H1 (cell line): ENCODE measurements at regions not wholly inside any gene's neighbourhood (a gene's known extent, or its start where the extent isn't known, plus 50 kb on each side); places are given as distances from the start of the nearest gene placed in this dataset.

Source experiments
- CTCF ChIA-PET: fragments of 300-600 bp; sonication (Branson Sonifier 250); formaldehyde crosslinking; loops from one replicate; lab custom pipeline; 2021; ENCODE audit not compliant: partially characterized antibody; lab: Charles Lee
- POLR2A ChIA-PET: fragments of 300-600 bp; sonication (Branson Sonifier 250); formaldehyde crosslinking; loops from one replicate; lab custom pipeline; 2021; ENCODE audit warnings: inconsistent platforms; ENCODE audit not compliant: partially characterized antibody; lab: Charles Lee
- DNase-seq, 2 experiments: peaks; one replicate each; pipeline versions ENCODE4 v3.0.0 to v3.0.0-alpha.2; 2010 to 2022; ENCODE audit warnings: low spot score in 2 of 2, low read depth in 1 of 2, mixed read lengths in 1 of 2
- FAIRE-seq: peaks from 2 replicates; lab custom pipeline; 2011; peaks lifted over from hg19 to GRCh38; lab: Jason Lieb, UNC
- H2AFZ ChIP-seq: 2 replicates; pipeline ENCODE4 v1.8.1; 2012; ENCODE audit warnings: low read length, inconsistent platforms
- H2AK5ac ChIP-seq: 2 replicates; pipeline ENCODE4 v1.6.1; 2013; ENCODE audit warnings: low read depth, low read length
- H2BK120ac ChIP-seq: replicated peaks from 2 replicates; pipeline ENCODE3; 2013; ENCODE audit warnings: low read depth, low read length, inconsistent platforms
- H2BK12ac ChIP-seq: 2 replicates; pipeline ENCODE4 v1.6.1; 2013; ENCODE audit warnings: low read depth, low read length
- H2BK15ac ChIP-seq: 2 replicates; pipeline ENCODE4 v1.6.1; 2013; ENCODE audit warnings: low read length
- H2BK20ac ChIP-seq: 2 replicates; pipeline ENCODE4 v1.6.1; 2013; ENCODE audit warnings: low read length
- H2BK5ac ChIP-seq: 2 replicates; pipeline ENCODE4 v1.6.1; 2013; ENCODE audit warnings: low read depth, low read length
- H3K14ac ChIP-seq: 2 replicates; pipeline ENCODE4 v1.6.1; 2013; ENCODE audit warnings: inconsistent platforms; ENCODE audit not compliant: insufficient read length
- H3K18ac ChIP-seq: 2 replicates; pipeline ENCODE4 v1.6.1; 2013; ENCODE audit warnings: low read length; ENCODE audit errors: extremely low read depth
- H3K23ac ChIP-seq: 2 replicates; pipeline ENCODE4 v1.6.1; 2013; ENCODE audit warnings: inconsistent platforms; ENCODE audit not compliant: insufficient read length
- H3K23me2 ChIP-seq: 2 replicates; pipeline ENCODE4 v1.6.1; 2013; ENCODE audit warnings: low read depth, low read length
- H3K27ac ChIP-seq: 2 replicates; pipeline ENCODE4 v1.6.1; 2011; ENCODE audit warnings: low read depth, low read length, inconsistent platforms
- H3K27me3 ChIP-seq, 4 experiments: replicated peaks in 1 of 4; 1 replicate in 1 of 4; 2 replicates in 3 of 4; pipeline versions ENCODE4 v1.6.1 to v1.8.1; 2011 to 2013; ENCODE audit warnings: low read length in 3 of 4, mild to moderate bottlenecking in 3 of 4, inconsistent platforms in 2 of 4, mixed read lengths in 2 of 4, moderate library complexity in 1 of 4; ENCODE audit not compliant: control insufficient read depth in 3 of 4, insufficient read depth in 3 of 4; ENCODE audit errors: extremely low read depth in 1 of 4
- H3K36me3 ChIP-seq, 4 experiments: 2 replicates each; pipeline versions ENCODE4 v1.6.1 to v1.8.1; 2011 to 2013; ENCODE audit warnings: mild to moderate bottlenecking in 4 of 4, low read length in 3 of 4, moderate library complexity in 2 of 4, control low read depth in 1 of 4, inconsistent platforms in 1 of 4; ENCODE audit not compliant: insufficient read depth in 4 of 4, control insufficient read depth in 2 of 4
- H3K4ac ChIP-seq: replicated peaks from 2 replicates; pipeline ENCODE3; 2013; ENCODE audit warnings: low read length, low read depth, mixed read lengths, inconsistent platforms; ENCODE audit not compliant: insufficient read length
- H3K4me1 ChIP-seq, 4 experiments: replicated peaks in 1 of 4; 1 replicate in 1 of 4; 2 replicates in 3 of 4; pipeline versions ENCODE4 v1.6.1 to v1.8.1; 2011 to 2013; ENCODE audit warnings: low read length in 3 of 4, inconsistent platforms in 2 of 4, mixed read lengths in 1 of 4; ENCODE audit not compliant: insufficient read depth in 4 of 4, control insufficient read depth in 3 of 4
- H3K4me2 ChIP-seq, 2 experiments: 2 replicates each; pipeline versions ENCODE4 v1.6.1 to v1.8.1; 2011 to 2013; ENCODE audit warnings: low read depth in 2 of 2, low read length in 2 of 2, control low read depth in 1 of 2, inconsistent platforms in 1 of 2, mild to moderate bottlenecking in 1 of 2; ENCODE audit not compliant: insufficient read depth in 1 of 2
- H3K4me3 ChIP-seq, 4 experiments: fragments of 200-600, 300-600 bp in 1 of 4; sonication (generic), shearing (Covaris generic), sonication (Bioruptor Twin) in 1 of 4; 2 replicates each; pipeline versions ENCODE4 v1.5.1 to v1.8.1; 2011 to 2016; ENCODE audit warnings: low read length in 4 of 4, low read depth in 3 of 4, control low read depth in 2 of 4, inconsistent platforms in 2 of 4, mild to moderate bottlenecking in 2 of 4, mixed read lengths in 1 of 4, moderate library complexity in 1 of 4; ENCODE audit not compliant: insufficient read depth in 2 of 4; ENCODE audit errors: extremely low read depth in 1 of 4
- H3K56ac ChIP-seq: replicated peaks from 2 replicates; pipeline ENCODE3; 2013; ENCODE audit warnings: low read depth, mild to moderate bottlenecking, mixed read lengths, low read length, inconsistent platforms; ENCODE audit not compliant: insufficient read length
- H3K79me1 ChIP-seq: 2 replicates; pipeline ENCODE4 v1.6.1; 2013; ENCODE audit warnings: low read depth, low read length, control low read depth
- H3K79me2 ChIP-seq, 2 experiments: 2 replicates each; pipeline versions ENCODE4 v1.6.1 to v1.8.1; 2012 to 2013; ENCODE audit warnings: low read length in 2 of 2, mild to moderate bottlenecking in 2 of 2, inconsistent platforms in 1 of 2; ENCODE audit not compliant: insufficient read depth in 2 of 2, control insufficient read depth in 1 of 2
- H3K9ac ChIP-seq, 4 experiments: replicated peaks in 1 of 4; 1 replicate in 1 of 4; 2 replicates in 3 of 4; pipeline versions ENCODE4 v1.6.1 to v1.8.1; 2011 to 2013; ENCODE audit warnings: low read depth in 3 of 4, low read length in 3 of 4, control low read depth in 2 of 4, mild to moderate bottlenecking in 2 of 4, moderate library complexity in 2 of 4, inconsistent platforms in 1 of 4; ENCODE audit errors: extremely low read depth in 1 of 4
- H3K9me3 ChIP-seq, 2 experiments: 2 replicates each; pipeline versions ENCODE4 v1.6.1 to v1.8.1; 2012 to 2013; ENCODE audit warnings: mild to moderate bottlenecking in 2 of 2, moderate library complexity in 2 of 2, control low read depth in 1 of 2, inconsistent platforms in 1 of 2, low read depth in 1 of 2, low read length in 1 of 2, mixed read lengths in 1 of 2; ENCODE audit not compliant: insufficient read depth in 2 of 2
- H4K20me1 ChIP-seq, 2 experiments: replicated peaks in 1 of 2; 2 replicates each; pipeline versions ENCODE3 to v1.8.1; 2011 to 2013; ENCODE audit warnings: inconsistent platforms in 2 of 2, low read length in 2 of 2, mild to moderate bottlenecking in 1 of 2; ENCODE audit not compliant: insufficient read depth in 2 of 2, control insufficient read depth in 1 of 2
- H4K5ac ChIP-seq: 2 replicates; pipeline ENCODE4 v1.6.1; 2013; ENCODE audit warnings: low read length, low read depth, mixed read lengths, inconsistent platforms; ENCODE audit not compliant: insufficient read length
- H4K8ac ChIP-seq: 2 replicates; pipeline ENCODE4 v1.8.0; 2013; ENCODE audit warnings: mild to moderate bottlenecking, moderate library complexity, low read length, inconsistent platforms; ENCODE audit not compliant: insufficient read depth; ENCODE audit errors: extremely low read depth
- H4K91ac ChIP-seq: replicated peaks from 2 replicates; pipeline ENCODE3; 2013; ENCODE audit warnings: low read length, mixed read lengths, inconsistent platforms; ENCODE audit not compliant: insufficient read length
- CBX5 ChIP-seq: fragments of 300-800, 300-1000 bp; sonication (generic); IDR thresholded peaks from 2 replicates; pipeline ENCODE4 v1.7.1; 2016; ENCODE audit warnings: antibody characterized with exemption, low read length, low read depth
- CTBP2 ChIP-seq: IDR thresholded peaks from 2 replicates; pipeline ENCODE4 v1.7.0; 2011; ENCODE audit warnings: borderline replicate concordance, mild to moderate bottlenecking, moderate library complexity, mixed read lengths, low read length; ENCODE audit not compliant: insufficient read depth, insufficient read length
- NRF1 ChIP-seq: IDR thresholded peaks from 2 replicates; pipeline ENCODE4 v1.6.1; 2011; ENCODE audit warnings: mild to moderate bottlenecking, low read depth, low read length, improper control_type of control experiment
- POLR2A ChIP-seq, 2 experiments: IDR thresholded peaks; 1 replicate in 1 of 2; 2 replicates in 1 of 2; pipeline ENCODE4 v1.6.1; 2011; ENCODE audit warnings: low read depth in 2 of 2, low read length in 2 of 2, mild to moderate bottlenecking in 2 of 2; ENCODE audit errors: control extremely low read depth in 1 of 2
- POU5F1 ChIP-seq: IDR thresholded peaks from 2 replicates; pipeline ENCODE4 v1.6.1; 2011; ENCODE audit warnings: low read depth, mild to moderate bottlenecking, low read length, moderate library complexity
- TBP ChIP-seq: IDR thresholded peaks from 2 replicates; pipeline ENCODE4 v1.6.1; 2011; ENCODE audit warnings: low read depth, low read length, improper control_type of control experiment
- YY1 ChIP-seq: IDR thresholded peaks from 2 replicates; pipeline ENCODE4 v1.6.1; 2011; ENCODE audit warnings: low read depth, mild to moderate bottlenecking, low read length
- whole genome bisulfite sequencing, 2 experiments: shearing (Covaris generic) in 1 of 2; methylation state at CpG; one replicate each; pipeline versions ENCODE4 v1.1.6 to v1.1.7; 2013 to 2015; ENCODE audit warnings: low lambda C conversion rate in 2 of 2, mixed read lengths in 2 of 2, inconsistent platforms in 1 of 2, low coverage in 1 of 2, missing lambda C conversion rate in 1 of 2; ENCODE audit not compliant: insufficient replicate concordance in 2 of 2, insufficient coverage in 1 of 2, insufficient read length in 1 of 2; ENCODE audit errors: extremely low coverage in 1 of 2, missing lambda C conversion rate in 1 of 2; 5-methylcytosine and 5-hydroxymethylcytosine counted together

DNA sequence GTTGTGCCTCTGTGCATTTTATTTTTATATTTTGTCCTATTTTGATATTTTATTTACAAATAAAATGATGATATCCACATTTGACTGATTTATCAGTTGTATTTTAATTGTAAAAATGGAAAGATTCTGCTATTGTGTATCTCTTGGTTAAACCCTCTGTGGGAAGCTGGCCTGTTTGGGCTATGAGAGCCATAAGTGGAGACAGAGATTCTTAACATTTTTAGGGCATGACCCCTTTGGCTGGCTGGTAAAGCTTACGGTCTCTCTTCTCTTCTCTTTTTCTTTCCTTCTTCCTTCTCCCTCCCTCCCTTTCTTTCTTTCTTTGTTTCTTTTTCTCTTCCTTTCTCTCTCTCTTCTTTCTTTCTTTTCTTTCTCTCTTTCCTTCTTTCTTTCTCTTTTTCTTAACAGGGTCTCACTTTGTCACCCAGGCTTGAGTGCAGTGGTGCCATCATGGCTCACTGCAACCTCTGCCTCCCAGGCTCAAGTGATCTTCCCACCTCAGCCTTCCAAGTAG is 172.3 kb upstream of the CDYL start:
- WGBS, 2 experiments = 100% methylated on average over 1 of the region's 1 CpG; no CpG with 5 or more reads in 1 of the 2 experiments
- CTCF ChIA-PET = no interaction called here

More for the DNA sequence above, 172.3 kb upstream of the CDYL start:
- Histone ChIP-seq H2BK12ac (no peak overlapping the region), H3K23me2 (no peaks in the 10 kb centered on the region), H3K79me2 (no peaks in the 10 kb centered on the region), H3K18ac (no peak overlapping the region), H2BK5ac (no peak overlapping the region), H3K4me3 (no peak overlapping the region), H2BK15ac (no peak overlapping the region), H3K14ac (no peak overlapping the region), H3K4me1 (no peaks in the 10 kb centered on the region), H4K91ac (no peak overlapping the region), H2AFZ (no peak overlapping the region), H4K20me1 (no peaks in the 10 kb centered on the region), H3K23ac (no peak overlapping the region), H3K27ac (no peak overlapping the region), H2BK20ac (no peak overlapping the region), H3K4me2 (no peak overlapping the region), H3K4ac (no peak overlapping the region), H3K56ac (no peak overlapping the region), H3K9ac (no peak overlapping the region), H2AK5ac (no peak overlapping the region), H4K8ac (no peak overlapping the region), H3K27me3 (no peaks in the 10 kb centered on the region; a peak in 1 of 7 replicates), H3K79me1 (no peaks in the 10 kb centered on the region), H3K9me3 (no peaks in the 10 kb centered on the region), H2BK120ac (no peak overlapping the region), H3K36me3 (no peaks in the 10 kb centered on the region), H4K5ac (no peak overlapping the region)
- FAIRE-seq (no peak), DNase-seq (no peak)
- no peak for TF ChIP-seq CTBP2
- TF ChIP-seq CBX5 = no peak
- TF ChIP-seq YY1 = no peak
- no peak for TF ChIP-seq POU5F1
- TF ChIP-seq NRF1 = no peak
- TF ChIP-seq POLR2A (IDR thresholded peaks at IDR 0.05; ENCODE audit: control extremely low read depth in 1 of 2, low read depth in 2 of 2, low read length in 2 of 2) = no peak
- TF ChIP-seq TBP = no peak
- POLR2A ChIA-PET = no interaction called here
